Psoas muscle (tissue), 7 donors: ENCODE measurements at regions not wholly inside any gene's neighbourhood (a gene's known extent, or its start where the extent isn't known, plus 50 kb on each side); places are given as distances from the start of the nearest gene placed in this dataset.
"Not testable (repeated sequence)": the region's sequence is repeated elsewhere in the genome, so short reads cannot be mapped to it uniquely, and the experiment has no call there.

Experiments used
- ATAC-seq, 4 donors: fragments of 200-7000 bp; cut with Tn5 transposase; one replicate each; pipeline ENCODE4 v1.9.1; 2020; ENCODE audit warnings: moderate library complexity in 3 of 4, mild to moderate bottlenecking in 2 of 4
- DNase-seq, 2 donors: peaks; one replicate each; pipeline ENCODE4 v3.0.0-alpha.2; 2020
- H3K27ac ChIP-seq: fragments of 200-600 bp; one replicate; pipeline ENCODE4 v1.8.0; 2022
- H3K27me3 ChIP-seq, 3 donors: fragments of 200-600 bp in 1 of 3; one replicate each; pipeline versions ENCODE4 v1.6.1 to v1.8.0; 2013 to 2022; ENCODE audit warnings: low read length in 2 of 3, mild to moderate bottlenecking in 2 of 3, moderate library complexity in 1 of 3; ENCODE audit not compliant: insufficient read depth in 3 of 3
- H3K36me3 ChIP-seq, 2 donors: fragments of 200-600 bp in 1 of 2; one replicate each; pipeline versions ENCODE4 v1.6.1 to v1.8.0; 2013 to 2022; ENCODE audit warnings: low read depth in 1 of 2, mild to moderate bottlenecking in 1 of 2, moderate library complexity in 1 of 2; ENCODE audit not compliant: insufficient read depth in 1 of 2
- H3K4me1 ChIP-seq: fragments of 200-600 bp; one replicate; pipeline ENCODE4 v1.8.0; 2022
- H3K4me3 ChIP-seq: fragments of 200-600 bp; one replicate; pipeline ENCODE4 v1.8.0; 2022; ENCODE audit warnings: mild to moderate bottlenecking
- H3K9me3 ChIP-seq: fragments of 200-600 bp; one replicate; pipeline ENCODE4 v1.8.0; 2022
- WGBS, 3 donors: extraction: QIAGEN DNeasy Blood & Tissue Kit; methylation state at CpG; one replicate each; pipeline versions ENCODE4 v1.1.6 to v1.1.7; 2013; 5-methylcytosine and 5-hydroxymethylcytosine counted together
- intact Hi-C, 2 donors: fragments of 100-400 bp; cut with DNase I; formaldehyde crosslinking; loops; one replicate each; pipeline versions ENCODE4 v1.11.0 to v1.14.2; 2022
- TF ChIP-seq, protein P1 (sequence below): fragments of 200-600 bp; IDR thresholded peaks from one replicate; pipeline ENCODE4 v1.8.0; 2022; ENCODE audit warnings: antibody characterized with exemption
- donor health status: healthy with polysubstance abuse.
- donor health status: DM: no; HTN: no; CAD: no; lungs with moderate emphysema.
- donor health status: Bipolar disorder and iron deficiency.
- donor health status: healthy.
- donor health status: DM: yes; HTN: yes; CAD: no.
- donor health status: DM: no; HTN: no; CAD: no.
- donor health status: DM: yes; HTN: yes; CAD: no.

- H3K9me3 ChIP-seq = no peaks in the 10 kb centered on the region
- 76 to 80% (median 78%) methylated on average over 4 of the region's 4 CpGs for WGBS, 3 donors
- DNase-seq (no peak), ATAC-seq (no peak)
- TF ChIP-seq, protein P1, sequence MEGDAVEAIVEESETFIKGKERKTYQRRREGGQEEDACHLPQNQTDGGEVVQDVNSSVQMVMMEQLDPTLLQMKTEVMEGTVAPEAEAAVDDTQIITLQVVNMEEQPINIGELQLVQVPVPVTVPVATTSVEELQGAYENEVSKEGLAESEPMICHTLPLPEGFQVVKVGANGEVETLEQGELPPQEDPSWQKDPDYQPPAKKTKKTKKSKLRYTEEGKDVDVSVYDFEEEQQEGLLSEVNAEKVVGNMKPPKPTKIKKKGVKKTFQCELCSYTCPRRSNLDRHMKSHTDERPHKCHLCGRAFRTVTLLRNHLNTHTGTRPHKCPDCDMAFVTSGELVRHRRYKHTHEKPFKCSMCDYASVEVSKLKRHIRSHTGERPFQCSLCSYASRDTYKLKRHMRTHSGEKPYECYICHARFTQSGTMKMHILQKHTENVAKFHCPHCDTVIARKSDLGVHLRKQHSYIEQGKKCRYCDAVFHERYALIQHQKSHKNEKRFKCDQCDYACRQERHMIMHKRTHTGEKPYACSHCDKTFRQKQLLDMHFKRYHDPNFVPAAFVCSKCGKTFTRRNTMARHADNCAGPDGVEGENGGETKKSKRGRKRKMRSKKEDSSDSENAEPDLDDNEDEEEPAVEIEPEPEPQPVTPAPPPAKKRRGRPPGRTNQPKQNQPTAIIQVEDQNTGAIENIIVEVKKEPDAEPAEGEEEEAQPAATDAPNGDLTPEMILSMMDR = no peak
- no peak overlapping the region for H3K4me3 ChIP-seq
- H3K4me1 ChIP-seq = no peaks in the 10 kb centered on the region
- H3K27ac ChIP-seq = no peak overlapping the region
- no peaks in the 10 kb centered on the region for H3K36me3 ChIP-seq
- intact Hi-C loops = no loop called here
- H3K27me3 ChIP-seq = no peaks in the 10 kb centered on the region
Observed at GRCh38 chr6:102815207-102815606, 1421.7 kb downstream of the GRIK2 start.

GRCh38 chr6:102813489-102814275, 1420.2 kb downstream of the GRIK2 start:
- Histone ChIP-seq H3K27me3 (no peaks in the 10 kb centered on the region), H3K9me3 (no peaks in the 10 kb centered on the region), H3K4me1 (no peaks in the 10 kb centered on the region), H3K27ac (no peak overlapping the region), H3K4me3 (no peak overlapping the region), H3K36me3 (no peaks in the 10 kb centered on the region)
- no peak for DNase-seq
- no peak for ATAC-seq
- TF ChIP-seq, protein P1 = no peak
- 80 to 85% (median 85%) methylated on average over 11 of the region's 11 CpGs for WGBS, 3 donors
- intact Hi-C loops = no loop called here

DNA sequence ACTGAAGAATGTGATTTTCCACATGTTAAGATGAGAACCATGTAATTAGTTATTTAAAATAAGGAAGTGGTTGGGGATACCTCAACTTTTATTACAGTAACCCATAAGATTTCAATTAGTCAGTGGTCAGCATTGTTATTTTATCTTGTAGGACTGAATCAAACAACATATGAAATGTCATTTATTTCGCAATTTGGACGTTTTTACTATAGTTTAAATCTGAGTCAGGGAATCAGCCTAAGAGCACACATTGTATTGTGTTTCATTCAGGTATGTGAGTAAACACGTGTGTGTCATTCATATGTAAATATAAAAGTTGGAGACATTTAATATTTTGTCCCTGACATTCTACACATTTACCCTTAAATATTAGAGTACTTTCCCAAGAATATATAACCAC, 1418.7 kb downstream of the GRIK2 start:
- no peak overlapping the region for H3K27ac ChIP-seq

DNA sequence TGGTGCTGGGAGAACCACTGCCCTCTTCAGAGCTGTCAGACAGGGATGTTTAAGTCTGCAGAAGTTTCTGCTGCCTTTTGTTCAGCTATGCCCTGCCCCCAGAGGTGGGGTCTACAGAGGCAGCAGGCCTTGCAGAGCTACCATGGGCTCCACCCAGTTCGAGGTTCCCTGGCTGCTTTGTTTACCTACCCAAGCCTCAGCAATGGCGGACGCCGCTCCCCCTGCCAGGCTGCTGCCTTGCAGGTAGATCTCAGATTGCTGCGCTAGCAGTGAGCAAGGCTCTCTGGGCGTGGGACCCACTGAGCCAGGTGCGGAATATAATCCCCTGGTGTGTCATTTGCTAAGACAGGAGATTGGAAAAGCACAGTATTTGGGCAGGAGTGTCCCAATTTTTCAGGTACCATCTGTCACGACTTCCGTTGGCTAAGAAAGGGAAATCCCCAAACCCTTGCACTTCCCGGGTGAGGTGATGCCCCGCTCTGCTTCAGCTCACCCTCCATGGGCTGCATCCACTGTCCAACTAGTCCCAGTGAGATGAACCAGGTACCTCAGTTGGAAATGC, 1415.5 kb downstream of the GRIK2 start:
- H3K27ac ChIP-seq, H3K9me3 ChIP-seq, ATAC-seq, H3K36me3 ChIP-seq, H3K27me3 ChIP-seq, H3K4me1 ChIP-seq, DNase-seq, H3K4me3 ChIP-seq, intact Hi-C loops: not testable (repeated sequence)
- WGBS, 3 donors = 79 to 91% (median 82%) methylated on average over 11 of the region's 11 CpGs

More for the DNA sequence above, 1418.7 kb downstream of the GRIK2 start:
- ATAC-seq (no peak), DNase-seq (no peak)
- Histone ChIP-seq H3K4me1 (no peaks in the 10 kb centered on the region), H3K36me3 (no peaks in the 10 kb centered on the region), H3K9me3 (no peaks in the 10 kb centered on the region), H3K27me3 (no peaks in the 10 kb centered on the region), H3K4me3 (no peak overlapping the region)
- WGBS, 3 donors = 45 to 48% (median 47%) methylated on average over 3 of the region's 3 CpGs
- TF ChIP-seq, protein P1 = no peak
- intact Hi-C loops = no loop called here

GRCh38 chr6:102799051-102799450, 1405.5 kb downstream of the GRIK2 start:
- no peaks in the 10 kb centered on the region for H3K27me3 ChIP-seq
- H3K27ac ChIP-seq = no peak overlapping the region
- DNase-seq (no peak), ATAC-seq (no peak)
- intact Hi-C loops = no loop called here
- no peaks in the 10 kb centered on the region for H3K9me3 ChIP-seq
- no peak overlapping the region for H3K4me3 ChIP-seq
- H3K36me3 ChIP-seq = no peaks in the 10 kb centered on the region
- TF ChIP-seq, protein P1 = no peak
- WGBS, 3 donors = 69 to 72% (median 71%) methylated on average over 13 of the region's 13 CpGs
- H3K4me1 ChIP-seq = no peaks in the 10 kb centered on the region
